Activated CD4-positive, alpha-beta T cell treated with anti-CD3 and anti-CD28 coated beads, Interleukin-2, Interleukin-4, amounts not matched to agents 100 ng/mL and 50 ng/mL, durations not matched to agents 16 hours and 8 hours (primary cell): ENCODE measurements at regions not wholly inside any gene's neighbourhood (a gene's known extent, or its start where the extent isn't known, plus 50 kb on each side); places are given as distances from the start of the nearest gene placed in this dataset.

Experiments
- DNase-seq: peaks from one replicate; pipeline ENCODE4 v3.0.0-alpha.2; 2020; ENCODE audit warnings: low spot score

- DNase-seq, result peak; percentile 4
These were observed 95.5 kb upstream of the ZNF469 start for GRCh38 chr16:88287219-88287618.

GRCh38 chr16:88288303-88288702 is 94.5 kb upstream of the ZNF469 start:
- DNase-seq, result no peak

DNA sequence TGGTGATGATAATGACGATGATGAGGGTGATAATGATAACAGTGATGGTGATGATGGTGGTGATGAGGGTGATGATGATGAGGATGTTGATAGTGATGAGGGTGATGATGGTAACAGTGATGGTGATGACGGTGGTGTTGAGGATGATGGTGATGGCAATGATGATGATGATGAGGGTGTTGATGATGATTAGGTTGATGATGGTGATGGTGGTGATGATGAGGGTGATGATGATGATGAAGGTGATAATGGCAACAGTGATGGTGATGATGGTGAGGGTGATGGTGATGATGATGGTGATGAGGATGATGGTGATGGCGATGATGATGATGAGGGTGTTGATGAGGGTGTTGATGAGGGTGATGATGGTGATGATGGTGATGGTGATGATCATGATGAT is 93.8 kb upstream of the ZNF469 start:
- no peak for DNase-seq

GRCh38 chr16:88289561-88289960 is 93.2 kb upstream of the ZNF469 start:
- DNase-seq, result no peak

DNA sequence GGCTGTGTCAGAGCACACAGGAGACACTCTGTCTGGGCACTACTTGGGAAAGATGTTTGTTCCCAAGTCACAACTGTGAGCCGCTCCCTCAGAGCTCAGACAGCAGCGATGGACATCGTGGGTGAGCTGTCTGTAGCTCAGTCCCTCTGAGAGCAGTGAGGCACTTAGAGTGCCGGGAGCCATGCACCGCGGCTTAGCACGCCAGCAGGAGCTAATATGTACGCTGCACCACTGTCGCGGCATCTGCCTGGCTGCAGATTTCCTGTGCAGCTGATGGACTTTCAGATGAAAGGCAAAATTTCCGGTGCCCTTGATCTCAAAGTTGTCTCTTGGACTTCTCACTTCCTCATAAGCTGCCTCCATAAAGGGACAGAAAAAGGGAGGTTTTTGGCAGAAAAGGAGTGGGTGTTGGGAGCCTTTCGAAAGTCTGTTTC is 92.8 kb upstream of the ZNF469 start:
- no peak for DNase-seq

DNA sequence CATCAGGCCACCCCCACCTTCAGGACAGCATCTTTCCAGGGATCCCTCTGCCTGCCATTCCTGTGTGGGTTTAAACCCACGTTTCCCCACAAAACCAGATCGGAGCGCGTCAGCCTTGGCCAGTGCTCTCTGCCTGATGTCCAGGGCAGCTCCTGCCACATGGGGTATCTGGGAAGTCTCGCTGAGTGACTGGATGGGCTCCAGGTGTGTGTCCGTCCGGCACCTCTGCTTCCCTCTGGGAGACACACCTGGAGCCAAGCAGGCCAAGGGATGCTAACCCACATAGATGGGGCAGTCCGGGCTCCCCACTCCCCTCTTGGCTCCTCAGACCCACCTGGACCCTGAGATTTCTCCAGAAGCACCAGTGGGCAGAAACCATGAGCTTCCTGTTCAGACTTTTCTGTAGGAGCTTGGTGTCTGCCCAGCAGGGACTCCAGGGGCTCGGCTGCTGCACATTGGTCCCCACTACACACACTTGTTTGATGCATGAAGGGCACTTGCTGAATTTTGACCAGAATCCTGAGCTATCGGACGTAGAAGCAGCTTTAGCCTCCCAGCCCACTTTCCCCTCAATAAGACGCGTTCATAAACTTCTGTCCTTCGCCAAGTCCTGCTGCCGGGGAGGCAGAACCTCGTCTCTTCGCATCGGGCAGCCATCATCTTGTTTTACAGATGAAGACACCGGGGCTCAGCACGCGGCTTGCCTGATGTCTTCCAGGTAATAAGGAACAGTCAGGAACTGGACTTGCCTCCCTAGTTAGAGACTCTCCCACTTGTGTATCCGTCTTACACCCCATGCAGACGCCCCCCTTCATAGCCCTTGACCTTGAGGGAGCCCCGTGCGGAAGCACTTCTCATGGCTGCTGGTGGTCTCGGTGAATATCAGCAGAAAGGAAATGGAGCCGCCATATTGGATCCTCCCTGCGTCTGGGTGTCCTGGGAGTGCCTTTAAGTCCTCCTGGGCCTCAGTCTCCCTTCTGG is 91.6 kb upstream of the ZNF469 start:
- no peak for DNase-seq

DNA sequence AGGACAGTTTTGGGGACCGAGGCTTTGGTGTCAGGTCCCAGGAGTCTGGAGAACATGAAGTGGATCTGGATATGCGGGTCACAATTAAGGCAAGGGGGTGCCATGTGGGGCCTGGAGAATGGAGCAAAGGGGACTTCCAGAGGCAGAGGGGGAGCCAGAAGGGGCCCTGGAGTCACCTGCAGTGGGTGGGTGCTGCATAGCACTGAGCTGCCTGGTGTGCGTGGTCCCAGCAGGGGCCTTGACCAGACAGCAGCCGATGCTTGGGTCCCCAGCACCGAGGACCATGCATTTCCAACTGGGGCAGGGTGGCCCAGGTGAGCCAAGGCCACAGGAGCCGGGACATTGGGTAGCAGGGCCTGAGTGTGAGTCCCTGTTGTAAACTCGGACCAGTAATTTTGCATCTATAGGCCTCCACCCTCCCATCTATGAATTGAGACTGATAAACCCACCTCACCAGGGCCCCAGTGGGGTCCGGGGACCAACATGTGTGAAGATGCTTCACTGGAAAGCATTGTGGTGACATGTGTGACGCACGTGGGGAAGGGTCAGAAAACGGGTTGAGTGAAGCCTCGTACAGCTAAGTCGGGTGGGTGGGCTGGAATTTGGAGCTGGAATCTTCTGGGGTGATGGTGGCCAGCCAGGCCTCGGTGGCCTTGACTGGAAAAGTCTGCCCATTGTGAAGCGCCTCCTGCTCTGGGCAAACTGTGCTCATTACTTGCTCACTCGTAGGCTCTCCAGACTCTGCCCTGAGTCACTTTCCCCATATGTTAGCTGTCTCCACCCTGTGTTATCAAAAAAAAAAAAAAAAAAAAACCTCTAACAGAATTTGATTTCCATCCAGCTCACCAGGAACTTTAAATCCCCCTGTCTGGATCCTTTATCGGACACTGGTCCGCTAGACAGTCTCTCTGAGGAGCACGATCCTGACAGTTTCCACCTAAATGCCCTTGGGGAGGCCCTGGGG is 90.5 kb upstream of the ZNF469 start:
- no peak for DNase-seq

DNA sequence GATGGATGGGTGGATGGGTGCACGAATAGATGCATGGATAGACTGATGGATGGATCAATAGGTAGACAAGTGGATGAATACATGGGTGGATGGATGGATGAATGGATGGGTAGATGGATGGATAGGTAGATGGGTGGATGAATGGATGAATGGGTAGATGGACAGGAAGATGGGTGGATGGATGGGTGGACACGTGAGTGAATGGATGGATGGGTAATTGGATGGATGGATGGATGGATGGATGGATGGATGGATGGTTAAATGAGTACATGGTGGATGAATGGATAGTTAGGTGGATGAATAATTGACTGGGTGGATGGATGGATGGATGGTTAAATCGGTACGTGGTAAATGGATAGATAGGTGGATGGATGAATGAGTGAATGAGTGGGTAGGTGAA is 89.7 kb upstream of the ZNF469 start:
- DNase-seq, result no peak

DNA sequence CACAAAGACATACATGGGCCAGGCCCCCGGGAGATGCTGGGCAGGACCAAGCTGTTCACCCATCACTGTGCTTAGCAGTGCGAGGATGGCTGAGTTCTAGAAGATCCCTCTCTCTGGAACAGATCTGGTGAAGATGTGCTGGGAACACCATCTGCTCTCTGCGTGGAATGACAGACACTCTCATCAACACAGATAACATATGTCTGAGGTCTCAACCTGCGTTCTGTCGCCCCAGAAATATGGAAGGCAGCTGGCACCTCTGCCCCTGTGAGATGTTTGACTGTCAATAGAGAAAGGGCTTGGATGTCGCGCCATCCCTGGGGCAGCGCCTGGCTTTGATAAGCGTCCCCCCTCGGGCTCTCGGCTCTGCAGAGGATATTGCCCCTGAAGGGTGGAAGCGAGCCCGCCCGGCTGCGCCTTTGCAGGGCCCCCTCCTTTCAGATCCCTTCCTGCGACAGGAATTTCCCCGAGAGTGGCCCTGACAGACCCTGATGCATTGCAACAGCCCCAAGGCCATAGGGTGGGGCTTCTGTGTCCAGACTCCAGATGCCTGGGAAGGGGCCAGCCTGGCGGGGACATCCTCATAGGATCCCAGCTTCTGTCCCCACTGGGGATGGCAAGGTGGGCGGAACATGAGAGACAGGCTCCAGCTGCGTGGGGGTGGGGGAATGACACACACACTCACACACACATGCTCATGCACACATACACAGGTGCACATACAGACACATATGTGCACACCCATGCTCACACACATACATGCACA is 86.9 kb upstream of the ZNF469 start:
- DNase-seq, result no peak

DNA sequence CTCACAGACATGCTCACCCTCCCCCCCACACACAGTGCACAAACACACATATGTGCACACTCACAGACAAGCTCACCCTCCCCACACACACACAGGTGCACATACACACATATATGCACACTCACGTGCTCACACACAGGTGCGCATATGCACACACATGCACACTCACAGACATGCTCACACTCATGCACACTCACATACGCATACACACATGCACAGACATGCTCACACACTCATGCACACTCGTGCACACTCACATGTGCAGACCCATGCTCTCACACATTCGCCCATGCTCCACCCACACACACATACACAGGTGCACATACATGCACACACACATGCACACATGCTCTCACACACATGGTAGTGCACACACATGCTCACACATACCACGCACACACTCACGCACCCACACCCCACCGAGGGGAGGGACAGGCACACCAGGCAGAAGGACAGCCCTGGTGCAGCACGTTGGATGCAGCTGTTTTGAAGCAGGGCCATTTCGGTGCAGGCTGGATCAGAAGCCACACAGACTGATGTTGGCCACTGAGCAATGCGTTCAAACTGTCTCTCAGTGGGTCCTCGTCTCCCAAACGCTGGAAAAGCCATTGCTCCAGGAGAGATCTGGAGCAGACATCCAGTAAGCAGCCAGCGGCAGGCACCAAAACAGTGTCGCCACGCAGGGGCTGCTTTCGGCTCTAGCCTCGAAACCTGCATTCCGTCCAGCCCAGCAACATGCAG is 86.2 kb upstream of the ZNF469 start:
- no peak for DNase-seq

- DNase-seq, result no peak
These were observed 85.5 kb upstream of the ZNF469 start for GRCh38 chr16:88297178-88297720.

DNA sequence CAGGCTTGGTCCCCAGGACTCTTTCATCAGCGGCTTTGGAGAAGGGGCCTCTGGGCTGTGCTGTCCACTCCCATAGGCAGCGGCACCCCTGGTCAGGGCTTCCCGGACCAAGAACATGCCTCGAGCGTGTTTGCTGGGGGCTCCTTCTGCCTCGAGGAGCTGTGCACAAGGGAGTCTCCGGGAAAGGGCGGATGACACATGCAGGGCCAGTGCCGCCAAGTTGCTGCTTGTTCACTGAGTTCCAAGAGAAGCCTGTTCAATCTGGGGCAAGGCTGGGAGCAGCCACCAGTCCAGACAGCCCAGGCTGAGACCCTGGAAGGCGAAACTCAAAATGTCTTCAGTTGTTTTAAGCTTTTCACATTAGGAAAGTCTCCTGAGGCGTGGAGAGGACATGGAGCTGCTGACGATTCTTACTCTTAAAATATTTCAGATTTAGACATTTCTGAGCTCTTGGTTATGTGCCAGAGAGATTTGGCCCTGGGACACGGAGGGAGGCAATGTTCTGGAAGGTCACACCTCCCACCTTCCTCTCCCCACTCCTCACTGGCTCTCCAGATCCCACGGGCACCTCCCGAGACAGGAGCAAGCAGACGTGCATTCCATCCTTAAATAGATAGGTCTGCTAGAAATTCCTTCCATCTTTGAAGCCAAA is 84.5 kb upstream of the ZNF469 start:
- DNase-seq, result no peak

- DNase-seq, result peak; percentile 1
These were observed 83.7 kb upstream of the ZNF469 start for GRCh38 chr16:88298833-88299745.

GRCh38 chr16:88299751-88300462 is 82.9 kb upstream of the ZNF469 start:
- DNase-seq, result no peak

DNA sequence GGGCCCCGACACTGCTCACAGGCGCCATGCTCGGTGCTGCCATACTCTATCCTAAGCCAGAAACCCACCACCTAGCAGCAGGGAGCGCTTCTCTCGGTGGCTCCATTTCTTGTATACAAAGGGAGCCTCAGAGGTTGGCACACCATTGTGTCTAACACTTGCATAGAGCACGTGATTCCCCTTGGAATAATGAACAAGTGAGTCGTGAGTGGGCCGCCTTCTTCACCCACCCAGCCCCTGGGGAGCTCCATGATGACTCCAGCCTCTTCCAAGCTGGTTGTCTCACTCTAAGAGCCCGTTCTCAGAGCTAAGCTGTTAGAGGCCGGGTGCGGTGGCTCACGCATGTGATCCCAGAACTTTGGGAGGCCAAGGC is 82.3 kb upstream of the ZNF469 start:
- DNase-seq, result no peak

DNA sequence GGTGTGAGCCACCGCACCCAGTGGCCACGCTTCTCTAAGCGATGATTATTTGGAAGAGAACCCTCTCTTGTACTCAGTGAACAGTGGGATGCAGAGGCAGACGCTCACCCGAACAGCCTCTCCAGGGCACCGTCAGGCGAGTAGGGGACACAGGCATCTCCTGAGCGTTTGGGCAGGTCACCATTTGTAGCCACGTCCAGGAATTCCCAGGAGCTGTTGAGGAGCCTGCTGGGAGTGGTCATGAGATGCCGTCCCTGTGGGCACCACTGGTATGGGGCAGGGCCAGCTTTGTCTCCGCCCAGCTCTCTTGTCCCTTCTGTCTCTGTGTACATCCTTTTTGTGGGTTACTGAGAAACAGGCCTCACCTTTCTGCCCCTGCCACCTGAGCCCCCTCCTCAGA is 81.3 kb upstream of the ZNF469 start:
- DNase-seq, result no peak

DNA sequence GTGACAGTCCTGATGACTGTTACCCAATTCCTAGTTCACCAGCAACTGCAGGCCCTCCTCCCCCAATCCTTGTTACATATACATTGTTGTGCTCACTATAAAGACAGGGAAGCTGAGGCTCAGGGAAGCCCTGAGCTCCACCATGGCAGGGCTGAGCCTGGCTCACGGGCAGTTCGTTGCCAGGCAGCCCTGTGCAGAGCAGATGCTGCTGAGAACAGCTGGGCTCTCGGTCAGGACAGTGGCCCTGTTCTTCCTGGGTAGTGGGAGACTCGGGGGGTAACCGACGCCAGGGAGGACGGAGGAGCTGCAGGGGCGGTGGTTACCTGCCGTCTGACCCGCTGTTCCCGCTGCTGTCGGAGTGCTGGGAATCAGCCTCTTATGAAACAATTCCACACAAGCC is 80.9 kb upstream of the ZNF469 start:
- no peak for DNase-seq

DNA sequence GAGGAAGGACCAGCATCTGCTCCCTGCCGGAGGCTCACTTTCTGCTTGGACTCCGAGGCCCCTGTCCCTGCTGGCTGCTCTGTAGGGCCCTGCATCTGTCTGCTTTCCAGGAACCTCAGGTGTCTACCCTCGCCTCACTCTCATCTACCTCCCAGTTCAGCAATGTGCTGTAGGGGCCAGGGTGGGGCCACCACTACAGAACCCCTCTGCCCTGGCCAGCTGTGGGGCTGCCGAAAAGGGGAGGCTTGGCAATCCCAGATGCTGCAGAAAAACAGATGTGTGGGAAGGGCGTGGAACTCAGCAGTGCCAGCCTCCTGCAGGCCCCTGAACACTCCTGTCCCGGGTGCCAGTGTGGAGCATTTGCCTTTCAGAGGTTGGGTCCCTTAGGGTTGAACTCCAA is 80.1 kb upstream of the ZNF469 start:
- DNase-seq, result no peak

GRCh38 chr16:88303405-88303804 is 79.4 kb upstream of the ZNF469 start:
- no peak for DNase-seq
